ENCODE measurements at regions not wholly inside any gene's neighbourhood (a gene's known extent, or its start where the extent isn't known, plus 50 kb on each side); places are given as distances from the start of the nearest gene placed in this dataset.
"Not testable (repeated sequence)": the region's sequence is repeated elsewhere in the genome, so short reads cannot be mapped to it uniquely, and the experiment has no call there.

DNA sequence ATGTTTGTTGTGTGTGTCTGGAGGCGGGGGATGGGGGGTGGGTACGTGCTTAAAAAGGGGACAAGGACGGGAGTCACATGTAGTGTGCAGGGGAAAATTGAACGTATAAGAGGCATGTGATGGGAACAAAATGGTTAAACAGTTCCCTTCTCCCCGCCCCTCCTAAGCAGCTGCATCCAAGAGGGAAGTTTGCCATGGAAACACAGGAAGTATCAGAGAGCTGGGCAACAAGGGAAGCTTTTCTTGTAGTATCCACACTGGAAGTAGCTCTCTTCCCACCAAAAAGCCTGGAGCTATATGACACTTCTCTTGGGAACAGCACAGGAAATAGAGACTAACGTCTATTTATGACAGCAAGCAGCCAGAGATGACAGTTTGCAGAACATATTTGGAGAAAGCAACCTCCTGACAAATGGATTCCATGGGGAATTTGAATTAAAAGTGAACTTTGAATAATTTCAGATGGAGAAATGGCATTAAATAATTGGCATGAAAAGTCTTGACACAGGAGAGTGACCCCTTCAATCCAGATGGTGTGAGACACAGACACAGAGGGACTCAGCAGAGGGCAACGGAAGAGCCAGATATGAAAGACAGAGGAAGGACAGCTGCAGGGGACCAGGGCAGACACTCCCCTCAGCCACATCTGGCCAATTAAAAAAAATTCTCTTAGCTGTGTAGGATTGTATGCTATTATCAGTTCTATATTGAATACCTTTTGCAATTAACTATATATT lies 294.2 kb upstream of the TBL1XR1 start:
- Histone ChIP-seq H3K4me1 (ENCODE audit: insufficient read depth, low read length) (0 out of 2 replicates have a peak, but pooled peaks cover 3% of the 10 kb centered on the region), H3K36me3 (ENCODE audit: insufficient read depth, low read depth, low read length) (no peaks in the 10 kb centered on the region), H3K9ac (ENCODE audit: low read depth, low read length) (no peak overlapping the region), H3K27ac (ENCODE audit: low read length) (no peak overlapping the region), H3K9me3 (ENCODE audit: insufficient read depth, low read depth, low read length) (no peaks in the 10 kb centered on the region), H3K27me3 (ENCODE audit: insufficient read depth, low read length) (no peaks in the 10 kb centered on the region), H3K4me3 (ENCODE audit: low read length) (no peak overlapping the region)

- H3K4me1 ChIP-seq (ENCODE audit: insufficient read depth, low read length), result 0 out of 2 replicates have a peak, but pooled peaks cover 3% of the 10 kb centered on the region
- H3K9me3 ChIP-seq (ENCODE audit: insufficient read depth, low read depth, low read length), result no peaks in the 10 kb centered on the region
- H3K4me3 ChIP-seq (ENCODE audit: low read length), result no peak overlapping the region
- H3K9ac ChIP-seq (ENCODE audit: low read depth, low read length), result no peak overlapping the region
- no peak overlapping the region for H3K27ac ChIP-seq (ENCODE audit: low read length)
- no peaks in the 10 kb centered on the region for H3K27me3 ChIP-seq (ENCODE audit: insufficient read depth, low read length)
- no peaks in the 10 kb centered on the region for H3K36me3 ChIP-seq (ENCODE audit: insufficient read depth, low read depth, low read length)
Measured at GRCh38 chr3:177493091-177493490, 295.8 kb upstream of the TBL1XR1 start.

DNA sequence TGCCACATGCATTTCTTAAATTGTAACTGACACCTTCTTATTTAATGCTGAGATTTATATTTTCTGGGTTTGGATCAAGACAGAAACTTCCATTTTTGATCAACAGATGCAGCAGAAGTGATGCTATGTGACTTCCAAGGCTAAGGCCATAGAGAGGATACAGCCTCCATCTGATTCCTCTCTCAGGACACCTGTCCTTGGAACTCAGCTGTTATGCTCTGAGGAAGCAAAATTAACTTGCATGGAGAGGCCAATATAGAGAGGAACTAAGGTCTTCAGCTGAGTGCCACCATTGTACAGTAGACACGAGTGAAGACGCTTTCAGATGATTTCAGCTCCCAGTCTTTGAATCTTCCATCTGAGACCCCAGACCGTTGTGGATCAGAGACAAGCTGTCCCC lies 296.9 kb upstream of the TBL1XR1 start:
- no peaks in the 10 kb centered on the region for H3K9me3 ChIP-seq (ENCODE audit: insufficient read depth, low read depth, low read length)
- H3K27ac ChIP-seq (ENCODE audit: low read length), result no peak overlapping the region
- no peak overlapping the region for H3K9ac ChIP-seq (ENCODE audit: low read depth, low read length)
- no peaks in the 10 kb centered on the region for H3K27me3 ChIP-seq (ENCODE audit: insufficient read depth, low read length)
- H3K36me3 ChIP-seq (ENCODE audit: insufficient read depth, low read depth, low read length), result no peaks in the 10 kb centered on the region
- H3K4me1 ChIP-seq (ENCODE audit: insufficient read depth, low read length), result 0 out of 2 replicates have a peak, but pooled peaks cover 3% of the 10 kb centered on the region
- no peak overlapping the region for H3K4me3 ChIP-seq (ENCODE audit: low read length)

DNA sequence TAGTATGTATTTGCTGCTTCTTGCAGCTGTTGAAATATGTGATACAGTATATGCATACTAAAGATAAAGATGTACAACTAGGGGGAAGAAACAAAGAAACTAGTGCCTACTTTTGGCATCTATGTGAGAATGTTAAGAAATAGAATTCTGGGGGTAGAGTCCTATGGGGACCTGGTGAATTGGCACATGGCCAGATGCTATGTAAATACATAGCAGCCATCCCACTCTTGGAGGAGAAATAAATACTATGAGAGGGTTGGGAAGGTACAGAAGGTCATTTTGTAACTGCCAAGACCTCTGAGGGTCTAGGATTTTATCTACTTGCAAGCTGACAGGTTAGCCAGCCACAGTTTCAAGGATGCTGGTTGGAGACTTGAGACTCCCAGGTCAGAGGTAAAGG lies 298.3 kb upstream of the TBL1XR1 start:
- Histone ChIP-seq H3K9me3 (ENCODE audit: insufficient read depth, low read depth, low read length) (no peaks in the 10 kb centered on the region), H3K27me3 (ENCODE audit: insufficient read depth, low read length) (no peaks in the 10 kb centered on the region), H3K4me3 (ENCODE audit: low read length) (no peak overlapping the region), H3K36me3 (ENCODE audit: insufficient read depth, low read depth, low read length) (no peaks in the 10 kb centered on the region), H3K4me1 (ENCODE audit: insufficient read depth, low read length) (0 out of 2 replicates have a peak, but pooled peaks cover 3% of the 10 kb centered on the region), H3K9ac (ENCODE audit: low read depth, low read length) (no peak overlapping the region), H3K27ac (ENCODE audit: low read length) (no peak overlapping the region)

DNA sequence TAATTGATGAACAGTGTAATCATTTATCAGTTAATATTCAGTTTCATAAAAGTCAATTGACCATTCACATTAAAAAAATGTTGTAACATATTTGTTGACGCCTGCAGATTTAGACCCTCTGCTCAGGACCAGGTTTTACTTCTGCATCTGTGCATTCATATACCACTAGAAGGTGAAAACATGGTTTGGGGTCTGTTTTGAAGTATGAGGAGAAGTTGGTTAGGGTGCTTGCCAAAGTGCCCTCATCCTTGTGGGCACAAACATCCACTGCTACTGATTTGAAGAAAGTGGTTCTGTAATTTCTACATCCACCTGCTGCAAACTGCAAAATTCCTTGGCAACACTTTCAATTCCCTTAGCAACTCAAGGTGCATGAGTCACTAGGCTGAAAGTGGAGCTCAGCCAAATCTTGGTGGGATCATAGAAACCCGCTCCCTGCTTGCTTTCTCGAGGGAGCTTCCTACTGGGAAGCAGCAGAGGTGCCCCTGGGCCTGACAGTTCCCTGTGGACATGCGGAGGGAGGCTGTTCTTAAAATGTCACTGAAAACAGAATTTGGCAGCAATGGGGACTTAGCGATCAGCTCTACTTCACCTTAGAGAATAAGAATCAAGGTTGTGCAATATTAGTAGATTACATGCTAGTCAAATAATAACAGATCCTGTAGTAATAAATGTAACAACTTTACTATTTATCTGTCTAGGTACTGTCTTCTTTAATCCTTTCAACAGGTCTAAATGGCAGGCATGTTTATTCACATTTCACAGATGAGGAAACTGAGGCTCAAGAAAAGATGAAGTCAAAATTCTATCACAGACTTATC lies 301.0 kb upstream of the TBL1XR1 start:
- Histone ChIP-seq H3K9ac (ENCODE audit: low read depth, low read length) (no peak overlapping the region), H3K9me3 (ENCODE audit: insufficient read depth, low read depth, low read length) (no peaks in the 10 kb centered on the region), H3K4me3 (ENCODE audit: low read length) (no peak overlapping the region), H3K4me1 (ENCODE audit: insufficient read depth, low read length) (no peaks in the 10 kb centered on the region), H3K27ac (ENCODE audit: low read length) (no peak overlapping the region), H3K36me3 (ENCODE audit: insufficient read depth, low read depth, low read length) (no peaks in the 10 kb centered on the region), H3K27me3 (ENCODE audit: insufficient read depth, low read length) (no peaks in the 10 kb centered on the region)

DNA sequence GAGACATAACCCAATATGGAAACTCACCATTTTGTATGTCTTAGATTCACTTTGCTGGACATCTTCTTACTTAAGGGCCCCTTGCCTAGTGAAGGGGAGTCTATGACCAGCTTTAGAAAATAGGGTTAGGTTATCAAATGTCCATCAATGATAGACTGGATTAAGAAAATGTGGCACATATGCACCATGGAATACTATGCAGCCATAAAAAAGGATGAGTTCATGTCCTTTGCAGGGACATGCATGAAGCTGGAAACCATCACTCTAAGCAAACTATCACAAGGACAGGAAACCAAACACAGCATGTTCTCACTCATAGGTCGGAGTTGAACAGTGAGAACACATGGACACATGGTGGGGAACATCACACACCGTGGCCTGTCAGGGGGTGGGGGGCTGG lies 301.8 kb upstream of the TBL1XR1 start:
- not testable (repeated sequence) for H3K9ac ChIP-seq (ENCODE audit: low read depth, low read length); H3K27me3 ChIP-seq (ENCODE audit: insufficient read depth, low read length); H3K9me3 ChIP-seq (ENCODE audit: insufficient read depth, low read depth, low read length); H3K4me3 ChIP-seq (ENCODE audit: low read length); H3K36me3 ChIP-seq (ENCODE audit: insufficient read depth, low read depth, low read length); H3K27ac ChIP-seq (ENCODE audit: low read length); H3K4me1 ChIP-seq (ENCODE audit: insufficient read depth, low read length)

DNA sequence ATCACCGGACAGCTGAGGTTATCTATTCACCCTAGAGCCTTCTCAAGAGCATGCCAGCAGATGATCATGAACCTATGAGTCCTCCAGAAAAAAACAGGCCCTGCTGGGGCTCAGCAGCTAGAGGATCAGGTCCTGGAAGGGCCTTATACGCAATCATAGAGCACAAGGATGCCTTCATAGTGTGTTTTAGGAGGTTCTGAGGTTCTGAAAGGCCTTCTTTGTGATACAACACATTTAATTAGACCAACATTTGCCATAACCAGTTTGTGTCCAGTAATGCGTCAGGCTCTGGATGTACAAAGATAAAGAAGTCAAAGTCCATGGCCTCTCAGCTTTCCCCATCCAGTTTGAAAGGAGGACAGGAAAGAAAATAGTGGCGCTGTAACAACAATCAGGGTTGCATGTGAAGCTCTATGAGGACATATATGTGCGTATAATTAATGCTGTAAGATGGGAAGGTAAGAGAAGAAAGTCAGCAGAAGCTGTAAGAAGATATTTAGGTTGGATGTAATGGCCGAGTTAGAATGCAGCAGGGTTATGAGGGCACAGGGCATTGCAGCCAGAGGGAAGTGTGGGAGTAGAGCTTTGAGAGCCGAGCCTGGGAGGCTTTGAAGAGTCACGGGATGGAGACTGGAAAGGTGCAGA lies 302.6 kb upstream of the TBL1XR1 start:
- no peak overlapping the region for H3K27ac ChIP-seq (ENCODE audit: low read length)
- no peaks in the 10 kb centered on the region for H3K27me3 ChIP-seq (ENCODE audit: insufficient read depth, low read length)
- H3K9me3 ChIP-seq (ENCODE audit: insufficient read depth, low read depth, low read length), result no peaks in the 10 kb centered on the region
- no peaks in the 10 kb centered on the region for H3K4me1 ChIP-seq (ENCODE audit: insufficient read depth, low read length)
- H3K9ac ChIP-seq (ENCODE audit: low read depth, low read length), result no peak overlapping the region
- H3K4me3 ChIP-seq (ENCODE audit: low read length), result no peak overlapping the region
- no peaks in the 10 kb centered on the region for H3K36me3 ChIP-seq (ENCODE audit: insufficient read depth, low read depth, low read length)

- Histone ChIP-seq H3K9ac (ENCODE audit: low read depth, low read length) (no peak overlapping the region), H3K27ac (ENCODE audit: low read length) (no peak overlapping the region), H3K9me3 (ENCODE audit: insufficient read depth, low read depth, low read length) (no peaks in the 10 kb centered on the region), H3K27me3 (ENCODE audit: insufficient read depth, low read length) (no peaks in the 10 kb centered on the region), H3K36me3 (ENCODE audit: insufficient read depth, low read depth, low read length) (no peaks in the 10 kb centered on the region), H3K4me3 (ENCODE audit: low read length) (no peak overlapping the region), H3K4me1 (ENCODE audit: insufficient read depth, low read length) (no peaks in the 10 kb centered on the region)
Measured at GRCh38 chr3:177510693-177511216, 313.5 kb upstream of the TBL1XR1 start.

- H3K27me3 ChIP-seq (ENCODE audit: insufficient read depth, low read length), result no peaks in the 10 kb centered on the region
- no peak overlapping the region for H3K9ac ChIP-seq (ENCODE audit: low read depth, low read length)
- no peaks in the 10 kb centered on the region for H3K9me3 ChIP-seq (ENCODE audit: insufficient read depth, low read depth, low read length)
- no peak overlapping the region for H3K27ac ChIP-seq (ENCODE audit: low read length)
- H3K36me3 ChIP-seq (ENCODE audit: insufficient read depth, low read depth, low read length), result no peaks in the 10 kb centered on the region
- H3K4me3 ChIP-seq (ENCODE audit: low read length), result no peak overlapping the region
- H3K4me1 ChIP-seq (ENCODE audit: insufficient read depth, low read length), result peaks cover 5% of the 10 kb centered on the region; the same call in 1 of the 2 replicates
Measured at GRCh38 chr3:177512945-177513814, 315.9 kb upstream of the TBL1XR1 start.

DNA sequence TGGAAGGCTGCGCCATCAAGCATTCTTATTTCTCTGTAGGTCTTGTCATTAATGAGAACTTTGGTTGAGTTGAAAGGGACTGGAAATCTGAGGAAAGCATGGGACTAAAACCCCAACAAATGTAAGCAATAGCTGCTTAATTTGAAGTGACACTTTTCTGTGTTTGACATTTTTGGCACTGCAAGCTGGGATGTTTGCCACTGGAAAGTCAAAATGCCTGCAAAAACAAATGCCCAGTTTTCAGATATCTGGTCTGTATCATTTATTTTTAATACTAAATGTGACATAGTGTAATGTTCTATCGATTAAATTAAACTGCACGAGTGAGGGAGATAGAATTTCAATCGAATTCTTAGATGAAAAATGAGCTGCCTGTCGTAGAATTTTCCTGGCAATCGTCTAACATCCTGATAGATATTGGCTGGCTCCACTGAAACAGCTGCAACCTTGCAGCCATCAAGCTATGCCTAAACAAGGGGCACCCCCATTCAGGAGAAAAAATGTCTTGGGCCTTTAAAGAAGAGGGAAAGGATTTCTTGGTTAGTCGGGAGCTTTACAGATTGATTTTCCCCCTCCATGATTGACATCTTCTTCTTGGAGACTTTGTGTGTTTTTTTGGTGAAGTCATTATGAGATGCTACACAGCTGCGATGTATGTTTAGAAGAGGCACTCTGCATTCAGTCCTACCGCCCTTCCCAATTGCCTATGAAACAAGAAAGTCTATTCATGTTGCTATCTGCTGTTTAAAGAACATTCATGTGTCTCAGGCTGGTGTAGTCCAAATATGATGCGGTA lies 316.7 kb upstream of the TBL1XR1 start:
- H3K27me3 ChIP-seq (ENCODE audit: insufficient read depth, low read length), result no peaks in the 10 kb centered on the region
- H3K4me3 ChIP-seq (ENCODE audit: low read length), result no peak overlapping the region
- H3K27ac ChIP-seq (ENCODE audit: low read length), result no peak overlapping the region
- H3K36me3 ChIP-seq (ENCODE audit: insufficient read depth, low read depth, low read length), result no peaks in the 10 kb centered on the region
- no peaks in the 10 kb centered on the region for H3K9me3 ChIP-seq (ENCODE audit: insufficient read depth, low read depth, low read length)
- H3K4me1 ChIP-seq (ENCODE audit: insufficient read depth, low read length), result peaks cover 5% of the 10 kb centered on the region; the same call in 1 of the 2 replicates
- H3K9ac ChIP-seq (ENCODE audit: low read depth, low read length), result no peak overlapping the region
